ENCODE measurements at regions not wholly inside any gene's neighbourhood (a gene's known extent, or its start where the extent isn't known, plus 50 kb on each side); places are given as distances from the start of the nearest gene placed in this dataset.

- no peaks in the 10 kb centered on the region for H4K20me1 ChIP-seq (ENCODE audit: low read length)
- H3K79me2 ChIP-seq (ENCODE audit: low read length) = no peaks in the 10 kb centered on the region
- H3K27ac ChIP-seq (ENCODE audit: low read length) = no peak overlapping the region
- H3F3A ChIP-seq (ENCODE audit: low read length, unreplicated experiment) = peaks cover 4% of the 10 kb centered on the region
- no peaks in the 10 kb centered on the region for H3K9me2 ChIP-seq (replicated peaks; ENCODE audit: low read length)
- ChIA-PET POLR2A (ENCODE audit: unreplicated experiment) (no interaction called here), CTCF (no interaction called here)
- peaks cover 13% of the 10 kb centered on the region for H3K4me1 ChIP-seq (ENCODE audit: insufficient read depth, low read length)
- peaks cover 21% of the 10 kb centered on the region; the same call in 1 of the 2 replicates for H3K9me3 ChIP-seq (ENCODE audit: low read length)
- intact Hi-C loops (cut with micrococcal nuclease) = no loop called here
- ATAC-seq (no peak), DNase-seq (no peak)
- 0 out of 2 replicates have a peak, but pooled peaks cover 3% of the 10 kb centered on the region for H3K36me3 ChIP-seq (ENCODE audit: low read depth, low read length)
- H3K27me3 ChIP-seq (ENCODE audit: low read length) = no peaks in the 10 kb centered on the region
- H3K4me3 ChIP-seq (ENCODE audit: low read length) = no peak overlapping the region
- BruUV-seq (replicated peaks) = no TSS peak
- H3K9ac ChIP-seq (ENCODE audit: low read length) = no peak overlapping the region
- no peak overlapping the region for H2AFZ ChIP-seq (ENCODE audit: low read length)
- TF ChIP-seq CTCF (conservative IDR thresholded peaks at IDR 0.05; ENCODE audit: low read depth, low read length) = no peak
- no peak for TF ChIP-seq EZH2 (IDR thresholded peaks at IDR 0.05; ENCODE audit: low read length, unreplicated experiment)
- TF ChIP-seq EZH2phosphoT487 (IDR thresholded peaks at IDR 0.05; ENCODE audit: borderline replicate concordance, low read length) = no peak
- H3K4me2 ChIP-seq (ENCODE audit: low read length) = no peak overlapping the region
These were observed 174.2 kb upstream of the ECI2 start for GRCh38 chr6:4309540-4309939.

- Histone ChIP-seq H2AFZ (ENCODE audit: low read length) (no peak overlapping the region), H3K27me3 (ENCODE audit: low read length) (no peaks in the 10 kb centered on the region), H3K9ac (ENCODE audit: low read length) (no peak overlapping the region), H3K9me2 (replicated peaks; ENCODE audit: low read length) (no peaks in the 10 kb centered on the region), H3K4me1 (ENCODE audit: insufficient read depth, low read length) (peaks cover 7% of the 10 kb centered on the region), H3K9me3 (ENCODE audit: low read length) (peaks cover 21% of the 10 kb centered on the region; the same call in 1 of the 2 replicates), H3K79me2 (ENCODE audit: low read length) (no peaks in the 10 kb centered on the region), H4K20me1 (ENCODE audit: low read length) (no peaks in the 10 kb centered on the region), H3K4me3 (ENCODE audit: low read length) (no peak overlapping the region), H3K4me2 (ENCODE audit: low read length) (no peak overlapping the region), H3K36me3 (ENCODE audit: low read depth, low read length) (0 out of 2 replicates have a peak, but pooled peaks cover 3% of the 10 kb centered on the region), H3F3A (ENCODE audit: low read length, unreplicated experiment) (no peaks in the 10 kb centered on the region), H3K27ac (ENCODE audit: low read length) (no peak overlapping the region)
- TF ChIP-seq CTCF (conservative IDR thresholded peaks at IDR 0.05; ENCODE audit: low read depth, low read length) = no peak
- TF ChIP-seq EZH2phosphoT487 (IDR thresholded peaks at IDR 0.05; ENCODE audit: borderline replicate concordance, low read length) = no peak
- TF ChIP-seq EZH2 (IDR thresholded peaks at IDR 0.05; ENCODE audit: low read length, unreplicated experiment) = no peak
- intact Hi-C loops (cut with micrococcal nuclease) = no loop called here
- ATAC-seq (no peak), DNase-seq (no peak)
- BruUV-seq (replicated peaks) = no TSS peak
- CTCF ChIA-PET = no interaction called here
- POLR2A ChIA-PET (ENCODE audit: unreplicated experiment) = no interaction called here
These were observed 173.0 kb upstream of the ECI2 start for GRCh38 chr6:4308364-4308763.

GRCh38 chr6:4304927-4305455 lies 169.6 kb upstream of the ECI2 start:
- Histone ChIP-seq H4K20me1 (ENCODE audit: low read length) (no peaks in the 10 kb centered on the region), H3K4me3 (ENCODE audit: low read length) (no peak overlapping the region), H3F3A (ENCODE audit: low read length, unreplicated experiment) (no peaks in the 10 kb centered on the region), H3K9me2 (replicated peaks; ENCODE audit: low read length) (no peaks in the 10 kb centered on the region), H3K79me2 (ENCODE audit: low read length) (no peaks in the 10 kb centered on the region), H3K27ac (ENCODE audit: low read length) (no peak overlapping the region), H3K4me1 (ENCODE audit: insufficient read depth, low read length) (no peaks in the 10 kb centered on the region), H3K4me2 (ENCODE audit: low read length) (no peak overlapping the region), H3K9ac (ENCODE audit: low read length) (no peak overlapping the region), H3K9me3 (ENCODE audit: low read length) (no peaks in the 10 kb centered on the region), H3K27me3 (ENCODE audit: low read length) (no peaks in the 10 kb centered on the region), H2AFZ (ENCODE audit: low read length) (no peak overlapping the region), H3K36me3 (ENCODE audit: low read depth, low read length) (no peaks in the 10 kb centered on the region)
- ATAC-seq = no peak
- TF ChIP-seq EZH2 (IDR thresholded peaks at IDR 0.05; ENCODE audit: low read length, unreplicated experiment) (no peak), CTCF (conservative IDR thresholded peaks at IDR 0.05; ENCODE audit: low read depth, low read length) (no peak), EZH2phosphoT487 (IDR thresholded peaks at IDR 0.05; ENCODE audit: borderline replicate concordance, low read length) (no peak)
- CTCF ChIA-PET = no interaction called here
- POLR2A ChIA-PET (ENCODE audit: unreplicated experiment) = interaction anchor here (0.6 kb wide), 1 partner anchor 618 kb away, joined by 3 read pairs; no protein-coding TSS in a partner anchor
- BruUV-seq (replicated peaks) = no TSS peak
- intact Hi-C loops (cut with micrococcal nuclease) = no loop called here
- DNase-seq = no peak
